GM19043 (cell line): ENCODE measurements at regions not wholly inside any gene's neighbourhood (a gene's known extent, or its start where the extent isn't known, plus 50 kb on each side); places are given as distances from the start of the nearest gene placed in this dataset.

Source experiments
- ATAC-seq: cut with Tn5 transposase; IDR thresholded peaks from one replicate; pipeline ENCODE4 v1.9.1; 2021; ENCODE audit warnings: low read depth; ENCODE audit not compliant: unreplicated experiment

DNA sequence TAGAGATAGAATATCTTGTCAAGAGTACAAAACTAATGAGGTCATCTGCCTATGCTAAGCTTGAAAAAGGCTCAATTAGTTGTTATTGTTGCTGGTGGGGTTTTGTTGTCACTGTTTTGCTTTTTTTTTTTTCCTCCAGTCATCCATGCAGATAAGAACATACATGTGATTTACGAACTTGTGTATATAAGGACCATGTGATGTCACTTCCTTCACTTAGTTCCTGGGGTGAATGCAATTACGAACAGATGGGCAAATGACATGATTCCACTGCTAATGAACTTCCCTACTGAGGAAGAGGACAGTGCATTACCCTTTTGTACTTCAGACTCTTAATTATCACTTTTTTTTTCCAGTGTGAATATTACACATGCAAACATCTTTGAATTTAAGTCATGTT, 1175.3 kb upstream of the GJE1 start:
- ATAC-seq = no peak

DNA sequence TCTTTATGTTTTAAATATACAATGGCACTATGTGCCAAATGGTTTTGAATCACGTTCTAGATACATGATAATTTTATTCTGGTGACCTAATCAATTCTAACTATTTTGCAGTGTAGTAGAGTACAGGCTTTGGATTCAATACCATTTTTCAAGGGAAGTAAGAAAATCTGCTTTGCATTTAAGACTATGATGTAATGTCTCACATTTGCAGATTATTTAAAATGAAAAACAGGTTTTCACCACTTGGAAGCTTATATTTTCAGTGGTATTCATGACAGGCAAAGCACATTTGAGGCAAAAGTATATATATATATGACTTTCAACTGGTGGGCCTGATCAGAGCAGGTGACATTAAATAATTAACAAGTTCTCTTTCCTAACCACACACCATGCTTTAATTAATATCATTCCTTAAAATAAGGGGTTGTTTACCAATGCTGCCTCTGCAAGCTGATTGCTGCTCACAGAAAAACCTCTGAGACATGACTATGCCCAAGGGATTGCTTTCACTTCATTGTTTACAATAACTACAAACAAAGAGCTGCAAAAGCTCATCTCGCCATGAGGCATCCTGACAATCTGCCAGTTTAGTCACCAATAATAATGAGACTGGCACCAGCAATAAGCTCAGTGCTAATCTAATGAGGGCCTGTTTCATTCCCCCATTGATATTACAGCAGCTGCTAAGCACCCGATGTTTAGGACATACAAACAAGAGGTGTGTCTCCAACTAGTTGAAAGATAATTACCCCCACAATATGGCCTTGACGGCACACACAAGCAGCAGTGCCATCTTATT, 1176.0 kb upstream of the GJE1 start:
- no peak for ATAC-seq

GRCh38 chr6:140940251-140940925, 1192.3 kb upstream of the GJE1 start:
- no peak for ATAC-seq

DNA sequence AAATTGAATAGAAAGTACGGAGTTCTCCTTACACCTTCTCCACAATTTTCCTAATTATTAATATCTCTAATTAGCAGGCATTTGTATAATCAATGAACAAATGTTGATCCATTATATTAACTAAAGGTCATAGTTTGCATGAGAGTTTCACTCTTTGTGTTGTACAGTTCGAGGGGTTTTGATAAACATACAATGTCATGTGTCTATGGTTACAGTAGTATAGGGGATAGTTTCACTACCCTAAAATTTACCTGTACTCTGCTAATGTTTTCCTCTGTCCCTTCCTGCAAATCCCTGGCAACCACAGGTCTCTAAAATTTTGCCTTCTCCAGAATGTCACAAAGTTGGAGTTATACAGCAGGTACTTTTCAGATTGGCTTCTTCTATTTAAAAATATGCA, 1199.8 kb upstream of the GJE1 start:
- no peak for ATAC-seq

- ATAC-seq = no peak
Measured at GRCh38 chr6:140931581-140931980, 1201.1 kb upstream of the GJE1 start.

- ATAC-seq = no peak
Measured at GRCh38 chr6:140929121-140929520, 1203.6 kb upstream of the GJE1 start.

DNA sequence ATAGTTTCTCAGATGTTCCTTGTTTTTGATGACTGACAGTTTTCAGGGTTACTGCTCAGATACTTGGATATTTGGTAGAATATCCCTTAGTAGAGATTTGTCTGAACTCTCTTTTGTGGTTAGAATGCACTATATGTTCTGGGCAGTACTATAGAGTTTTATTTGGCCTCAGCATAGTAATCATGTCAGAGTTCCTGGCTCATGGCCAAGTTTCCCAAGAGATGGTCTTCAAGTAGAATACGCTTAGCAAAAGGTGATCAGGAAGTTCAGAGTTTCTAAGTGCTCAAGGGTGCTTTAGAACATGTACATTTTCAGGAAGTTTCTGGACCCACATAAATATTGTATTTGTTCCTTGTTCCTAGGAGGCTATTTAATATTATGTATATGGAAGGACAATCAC, 1209.7 kb upstream of the GJE1 start:
- ATAC-seq = no peak

DNA sequence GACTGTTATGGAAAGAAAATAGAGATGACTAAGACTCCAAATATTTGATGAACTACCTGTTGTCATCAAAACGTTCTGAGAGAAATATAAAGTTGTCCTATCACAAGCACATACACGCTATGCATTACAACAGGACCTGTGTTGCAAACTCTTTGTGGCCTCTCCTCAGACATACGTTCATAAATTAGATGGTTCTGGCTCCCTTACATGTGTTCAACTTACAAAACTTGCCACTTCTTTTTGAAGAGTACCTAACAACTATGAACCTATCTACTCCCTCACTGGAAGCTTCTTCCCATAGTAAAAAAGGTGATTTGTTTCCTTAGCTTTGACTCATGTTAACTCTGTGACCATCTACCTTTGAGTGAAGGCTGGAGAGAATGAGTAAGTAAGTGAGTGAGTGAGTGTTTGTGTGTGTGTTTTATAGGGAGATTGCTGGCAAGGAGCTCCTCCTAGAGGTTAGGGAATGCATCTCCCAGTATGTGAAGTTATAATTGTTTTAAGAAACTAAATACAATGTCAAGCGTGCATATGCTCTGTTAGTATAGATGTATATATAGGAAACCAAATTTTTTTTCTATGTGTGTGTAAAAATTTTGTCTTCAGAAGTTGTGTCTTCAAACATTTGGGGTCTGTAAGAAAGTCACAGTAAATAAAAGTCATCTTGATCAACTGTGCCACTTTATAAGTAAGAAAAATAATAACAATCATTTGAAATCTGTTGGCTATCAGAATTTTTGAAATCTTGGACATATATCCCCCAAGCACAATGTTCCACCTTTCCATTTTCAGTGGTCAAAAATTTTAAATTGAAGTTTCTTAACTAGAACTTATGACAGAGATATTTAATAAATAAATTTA, 1211.1 kb upstream of the GJE1 start:
- no peak for ATAC-seq

- ATAC-seq = no peak
Measured at GRCh38 chr6:140917911-140918310, 1214.8 kb upstream of the GJE1 start.

- ATAC-seq = no peak
Measured at GRCh38 chr6:140915551-140915950, 1217.2 kb upstream of the GJE1 start.

DNA sequence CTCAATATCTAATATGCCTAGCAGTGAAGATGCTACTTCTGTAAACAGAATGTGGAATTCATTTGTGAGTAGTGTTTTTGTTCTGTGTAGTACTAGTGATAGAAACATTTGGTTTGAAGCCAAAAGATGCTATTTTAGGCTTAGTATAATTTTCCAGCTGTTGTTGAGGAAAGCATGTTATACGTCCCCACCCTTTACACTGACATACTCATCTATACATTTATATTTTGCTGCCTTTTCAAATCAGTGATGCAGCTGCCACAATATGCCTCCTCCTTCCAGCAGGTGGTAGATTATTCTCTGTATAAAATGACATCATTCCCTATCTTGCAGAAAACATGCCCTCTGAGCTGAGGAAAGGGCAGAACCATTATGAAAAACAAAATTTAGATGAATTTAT, 1217.6 kb upstream of the GJE1 start:
- no peak for ATAC-seq

DNA sequence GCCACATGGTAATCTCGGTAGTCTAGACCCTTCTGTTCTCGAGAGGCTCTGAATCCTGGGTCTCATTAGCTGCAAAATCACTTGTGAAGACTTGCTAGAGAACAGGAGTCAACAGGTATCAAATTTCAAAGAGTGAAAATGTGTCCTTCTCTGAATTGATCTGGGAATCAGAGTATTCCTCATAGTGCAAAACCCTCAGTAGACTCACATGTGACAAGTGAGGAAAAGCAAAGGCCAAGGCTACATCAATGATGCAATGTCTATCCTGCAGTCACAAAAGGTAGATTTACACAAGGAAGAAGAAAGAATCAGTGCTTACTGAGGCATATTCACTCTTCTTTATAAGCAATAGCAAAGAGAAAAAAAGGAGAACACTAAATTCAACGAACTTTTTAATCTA, 1220.0 kb upstream of the GJE1 start:
- ATAC-seq = no peak

GRCh38 chr6:140909625-140910024, 1223.1 kb upstream of the GJE1 start:
- no peak for ATAC-seq

DNA sequence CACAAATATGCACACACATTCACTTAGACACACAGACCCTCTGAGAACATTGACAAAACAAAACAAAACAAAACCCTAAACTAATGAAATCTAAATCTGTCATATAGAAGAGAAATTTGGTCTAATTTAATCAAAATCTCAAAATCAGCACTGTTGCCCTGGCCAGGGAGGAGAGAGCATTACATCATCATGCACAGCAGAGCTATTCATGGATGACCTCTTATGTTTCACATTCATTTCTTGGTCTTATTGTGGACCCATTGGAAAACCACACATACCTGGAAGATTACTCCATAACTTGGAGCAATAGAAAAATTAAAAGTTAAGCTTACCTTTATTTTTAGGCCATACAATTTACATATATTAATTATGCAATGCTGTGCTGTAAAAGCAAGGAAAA, 1223.6 kb upstream of the GJE1 start:
- ATAC-seq = no peak

DNA sequence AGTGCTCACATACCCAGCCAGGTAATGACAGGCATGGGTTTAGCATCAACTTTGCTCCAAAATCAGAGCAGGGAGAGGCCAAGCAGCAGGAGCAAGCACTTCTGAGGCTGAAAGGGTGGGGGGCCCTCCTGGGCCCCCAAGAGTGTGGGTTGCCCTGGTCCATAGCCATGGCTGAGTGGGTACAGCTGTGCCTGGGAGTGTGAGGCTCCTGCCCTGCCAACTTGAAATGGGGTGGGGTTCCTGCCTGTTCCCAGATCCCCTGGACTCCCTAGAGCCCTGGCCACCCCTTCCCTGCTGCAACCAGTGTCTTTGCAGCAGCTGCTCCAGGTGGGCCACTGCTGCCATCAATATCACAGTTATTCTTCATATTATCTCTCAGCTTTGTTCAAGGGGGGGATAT, 1224.2 kb upstream of the GJE1 start:
- ATAC-seq = no peak

- no peak for ATAC-seq
Measured at GRCh38 chr6:140907235-140907634, 1225.5 kb upstream of the GJE1 start.

GRCh38 chr6:140905724-140906123, 1227.0 kb upstream of the GJE1 start:
- ATAC-seq = no peak

- ATAC-seq = no peak
Measured at GRCh38 chr6:140905050-140905449, 1227.7 kb upstream of the GJE1 start.

GRCh38 chr6:140897804-140898573, 1234.7 kb upstream of the GJE1 start:
- ATAC-seq = no peak

DNA sequence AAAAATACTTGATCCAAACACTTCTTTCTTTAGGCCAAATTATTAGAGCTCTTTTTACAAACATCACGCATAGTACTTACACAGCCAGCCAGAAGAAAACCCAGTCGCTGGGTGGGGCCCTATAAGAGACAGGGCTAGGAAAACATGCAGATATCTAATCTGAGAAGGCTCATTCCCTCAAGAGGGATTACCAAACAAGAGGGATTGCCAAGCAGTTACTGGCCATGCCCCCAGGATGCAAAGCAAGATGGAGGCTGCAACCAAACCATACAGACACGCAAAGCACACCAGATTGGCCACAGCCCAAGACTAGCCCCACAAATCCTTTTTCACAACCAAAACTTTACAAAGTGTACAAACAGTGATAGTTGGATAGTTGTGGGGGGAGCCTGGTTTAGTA, 1235.4 kb upstream of the GJE1 start:
- no peak for ATAC-seq

- no peak for ATAC-seq
Measured at GRCh38 chr6:140893432-140893831, 1239.3 kb upstream of the GJE1 start.
